Stomach (tissue), 4 donors: ENCODE measurements at regions not wholly inside any gene's neighbourhood (a gene's known extent, or its start where the extent isn't known, plus 50 kb on each side); places are given as distances from the start of the nearest gene placed in this dataset.

Source experiments
- CTCF ChIP-seq, 7 experiments: fragments of 450-650 bp in 4 of 7; fragments of 200-600 bp in 3 of 7; sonication (generic) in 3 of 7; IDR thresholded peaks; one replicate each; pipeline ENCODE4 v1.5.1; 2016 to 2019; ENCODE audit warnings: antibody characterized with exemption in 7 of 7, control low read depth in 2 of 7, mild to moderate bottlenecking in 1 of 7
- POLR2A ChIP-seq, 4 donors: fragments of 450-650 bp; IDR thresholded peaks; one replicate each; pipeline ENCODE4 v1.6.1; 2016; ENCODE audit warnings: antibody characterized with exemption in 4 of 4, control low read depth in 2 of 4, mild to moderate bottlenecking in 1 of 4, moderate library complexity in 1 of 4

DNA sequence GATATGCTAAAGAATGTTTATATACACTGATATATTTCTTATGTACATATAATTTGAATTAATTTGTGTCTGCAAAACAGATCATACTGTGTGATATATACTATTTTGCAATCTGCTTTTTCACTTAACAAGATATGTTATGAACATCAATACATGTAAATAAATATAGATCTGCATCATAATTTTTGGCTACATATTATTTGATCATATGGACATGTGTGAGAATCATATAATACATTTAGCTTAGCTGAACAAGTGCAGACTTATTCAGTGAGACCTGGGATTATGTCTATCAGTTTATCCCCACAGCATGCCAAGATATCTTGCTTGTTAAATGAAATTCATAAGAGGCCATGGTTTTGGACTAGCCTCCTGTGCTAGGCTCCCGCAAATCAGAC lies 474.3 kb downstream of the ARHGEF28 start:
- TF ChIP-seq CTCF (IDR thresholded peaks at IDR 0.05) (no peak), POLR2A (IDR thresholded peaks at IDR 0.05) (no peak)
